Sigmoid colon (tissue), 4 donors: ENCODE measurements at regions not wholly inside any gene's neighbourhood (a gene's known extent, or its start where the extent isn't known, plus 50 kb on each side); places are given as distances from the start of the nearest gene placed in this dataset.

Source experiments
- EP300 ChIP-seq, 4 donors: sonication (generic); formaldehyde crosslinking; IDR thresholded peaks; one replicate each; pipeline ENCODE4 v1.6.1; 2017; ENCODE audit warnings: antibody characterized with exemption in 4 of 4
- TF ChIP-seq, protein P1 (sequence below), 4 experiments: fragments of 450-650 bp in 3 of 4; fragments of 200-600 bp in 1 of 4; IDR thresholded peaks; one replicate each; pipeline ENCODE4 v1.5.1; 2016 to 2019; ENCODE audit warnings: antibody characterized with exemption in 4 of 4, mild to moderate bottlenecking in 3 of 4, moderate library complexity in 2 of 4

DNA sequence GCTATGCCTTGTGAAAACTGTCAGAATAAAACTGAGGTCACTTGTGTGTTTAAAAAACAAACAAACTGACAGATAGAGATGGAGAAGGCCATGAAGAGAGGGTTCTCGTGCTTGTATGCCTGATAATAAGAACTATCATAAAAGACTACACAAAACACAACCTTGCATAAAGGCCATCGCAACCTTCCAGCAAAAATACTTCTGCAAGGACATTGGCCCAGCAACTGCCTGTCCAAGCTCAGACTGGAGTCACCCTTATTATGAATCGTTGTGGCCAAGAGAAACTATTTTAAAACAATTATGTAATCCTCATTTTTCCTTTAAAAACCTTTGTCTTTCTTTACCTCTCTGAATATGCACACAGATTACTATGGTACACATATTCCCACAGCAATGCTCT, 93.0 kb upstream of the SMLR1 start:
- TF ChIP-seq EP300 (IDR thresholded peaks at IDR 0.05) = no peak
- TF ChIP-seq, protein P1, sequence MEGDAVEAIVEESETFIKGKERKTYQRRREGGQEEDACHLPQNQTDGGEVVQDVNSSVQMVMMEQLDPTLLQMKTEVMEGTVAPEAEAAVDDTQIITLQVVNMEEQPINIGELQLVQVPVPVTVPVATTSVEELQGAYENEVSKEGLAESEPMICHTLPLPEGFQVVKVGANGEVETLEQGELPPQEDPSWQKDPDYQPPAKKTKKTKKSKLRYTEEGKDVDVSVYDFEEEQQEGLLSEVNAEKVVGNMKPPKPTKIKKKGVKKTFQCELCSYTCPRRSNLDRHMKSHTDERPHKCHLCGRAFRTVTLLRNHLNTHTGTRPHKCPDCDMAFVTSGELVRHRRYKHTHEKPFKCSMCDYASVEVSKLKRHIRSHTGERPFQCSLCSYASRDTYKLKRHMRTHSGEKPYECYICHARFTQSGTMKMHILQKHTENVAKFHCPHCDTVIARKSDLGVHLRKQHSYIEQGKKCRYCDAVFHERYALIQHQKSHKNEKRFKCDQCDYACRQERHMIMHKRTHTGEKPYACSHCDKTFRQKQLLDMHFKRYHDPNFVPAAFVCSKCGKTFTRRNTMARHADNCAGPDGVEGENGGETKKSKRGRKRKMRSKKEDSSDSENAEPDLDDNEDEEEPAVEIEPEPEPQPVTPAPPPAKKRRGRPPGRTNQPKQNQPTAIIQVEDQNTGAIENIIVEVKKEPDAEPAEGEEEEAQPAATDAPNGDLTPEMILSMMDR (IDR thresholded peaks at IDR 0.05) = no peak
